SK-N-MC (cell line): ENCODE measurements at regions not wholly inside any gene's neighbourhood (a gene's known extent, or its start where the extent isn't known, plus 50 kb on each side); places are given as distances from the start of the nearest gene placed in this dataset.
A peak's percentile ranks its signal among the peaks of the same experiment; 100 is the strongest.
"Not testable (repeated sequence)": the region's sequence is repeated elsewhere in the genome, so short reads cannot be mapped to it uniquely, and the experiment has no call there.

Source experiments
- DNase-seq: peaks from one replicate; pipeline ENCODE4 v3.0.0-alpha.2; 2011; ENCODE audit warnings: low read depth, low spot score
- H3K27ac ChIP-seq: fragments of 200-600 bp; sonication (generic); 2 replicates; pipeline ENCODE4 v1.5.1; 2016; ENCODE audit warnings: mixed run types
- H3K36me3 ChIP-seq: fragments of 200-600 bp; sonication (generic); 2 replicates; pipeline ENCODE4 v1.6.1; 2017; ENCODE audit warnings: antibody characterized with exemption, low read length, mixed read lengths; ENCODE audit not compliant: insufficient read depth
- H3K4me3 ChIP-seq: fragments of 200-600 bp; sonication (generic); 2 replicates; pipeline ENCODE4 v1.5.1; 2016
- H3K9ac ChIP-seq: fragments of 200-600 bp; sonication (generic); 2 replicates; pipeline ENCODE4 v1.8.0; 2017; ENCODE audit warnings: mixed run types, mixed read lengths; ENCODE audit not compliant: insufficient read length
- H3K9me3 ChIP-seq: fragments of 200-600 bp; sonication (generic); 2 replicates; pipeline ENCODE4 v1.6.1; 2017; ENCODE audit warnings: low read depth, mild to moderate bottlenecking, antibody characterized with exemption, low read length, moderate library complexity, mixed read lengths
- EZH2 ChIP-seq: fragments of 200-600 bp; sonication (generic); IDR thresholded peaks from one replicate; pipeline ENCODE4 v1.6.1; 2017; ENCODE audit warnings: antibody characterized with exemption
- FOXP2 ChIP-seq: optimal IDR thresholded peaks from 2 replicates; pipeline ENCODE3; 2011; ENCODE audit warnings: mild to moderate bottlenecking, moderate library complexity; ENCODE audit not compliant: insufficient read depth; ENCODE audit errors: extremely low read length, control extremely low read depth
- POLR2AphosphoS5 ChIP-seq: IDR thresholded peaks from 2 replicates; pipeline ENCODE4 v1.6.1; 2012; ENCODE audit warnings: mild to moderate bottlenecking, low read depth, low read length, borderline replicate concordance

GRCh38 chr2:8376603-8377410 lies 305.0 kb upstream of the ID2 start:
- Histone ChIP-seq H3K36me3 (no peaks in the 10 kb centered on the region), H3K9me3 (0 out of 2 replicates have a peak, but pooled peaks cover 3% of the 10 kb centered on the region), H3K27ac (no peak overlapping the region), H3K4me3 (no peak overlapping the region), H3K9ac (no peak overlapping the region)
- DNase-seq: no peak
- TF ChIP-seq POLR2AphosphoS5: no peak
- TF ChIP-seq EZH2: no peak
- TF ChIP-seq FOXP2: no peak

- H3K4me3 ChIP-seq: no peak overlapping the region
- no peak for DNase-seq
- H3K9me3 ChIP-seq: 0 out of 2 replicates have a peak, but pooled peaks cover 1% of the 10 kb centered on the region
- TF ChIP-seq POLR2AphosphoS5: no peak
- no peak for TF ChIP-seq FOXP2
- no peak for TF ChIP-seq EZH2
- H3K9ac ChIP-seq: no peak overlapping the region
- no peaks in the 10 kb centered on the region for H3K36me3 ChIP-seq
- peak overlapping the region; percentile 62; the same call in 1 of the 2 replicates for H3K27ac ChIP-seq
Measured at GRCh38 chr2:8378016-8378810, 303.6 kb upstream of the ID2 start.

- H3K4me3 ChIP-seq: no peak overlapping the region
- TF ChIP-seq FOXP2 (no peak), POLR2AphosphoS5 (no peak), EZH2 (no peak)
- no peak for DNase-seq
- no peak overlapping the region for H3K9ac ChIP-seq
- H3K36me3 ChIP-seq: no peaks in the 10 kb centered on the region
- peak overlapping the region; percentile 62; the same call in 1 of the 2 replicates for H3K27ac ChIP-seq
- H3K9me3 ChIP-seq: no peaks in the 10 kb centered on the region
Measured at GRCh38 chr2:8379128-8379527, 302.7 kb upstream of the ID2 start.

- TF ChIP-seq FOXP2 (no peak), EZH2 (no peak), POLR2AphosphoS5 (no peak)
- DNase-seq: no peak
- H3K36me3 ChIP-seq: no peaks in the 10 kb centered on the region
- H3K27ac ChIP-seq: no peak overlapping the region
- no peak overlapping the region for H3K9ac ChIP-seq
- H3K4me3 ChIP-seq: no peak overlapping the region
- H3K9me3 ChIP-seq: no peaks in the 10 kb centered on the region
Measured at GRCh38 chr2:8379549-8379948, 302.3 kb upstream of the ID2 start.

- DNase-seq: no peak
- no peaks in the 10 kb centered on the region for H3K36me3 ChIP-seq
- no peak overlapping the region for H3K9ac ChIP-seq
- no peak overlapping the region for H3K27ac ChIP-seq
- H3K9me3 ChIP-seq: no peaks in the 10 kb centered on the region
- H3K4me3 ChIP-seq: no peak overlapping the region
- no peak for TF ChIP-seq EZH2
- TF ChIP-seq POLR2AphosphoS5: no peak
- no peak for TF ChIP-seq FOXP2
Measured at GRCh38 chr2:8380026-8380425, 301.8 kb upstream of the ID2 start.

GRCh38 chr2:8380566-8380965 lies 301.3 kb upstream of the ID2 start:
- Histone ChIP-seq H3K27ac (no peak overlapping the region), H3K4me3 (no peak overlapping the region), H3K36me3 (no peaks in the 10 kb centered on the region), H3K9ac (no peak overlapping the region), H3K9me3 (no peaks in the 10 kb centered on the region)
- TF ChIP-seq POLR2AphosphoS5: no peak
- TF ChIP-seq EZH2: no peak
- TF ChIP-seq FOXP2: no peak
- no peak for DNase-seq

- DNase-seq: no peak
- Histone ChIP-seq H3K27ac (no peak overlapping the region), H3K9ac (no peak overlapping the region)
Measured at GRCh38 chr2:8382485-8382884, 299.4 kb upstream of the ID2 start.

GRCh38 chr2:8386748-8387147 lies 295.1 kb upstream of the ID2 start:
- not testable (repeated sequence) for H3K27ac ChIP-seq, H3K36me3 ChIP-seq, DNase-seq, H3K4me3 ChIP-seq, H3K9me3 ChIP-seq, H3K9ac ChIP-seq

More at GRCh38 chr2:8382485-8382884, 299.4 kb upstream of the ID2 start:
- H3K36me3 ChIP-seq: no peaks in the 10 kb centered on the region
- no peak overlapping the region for H3K4me3 ChIP-seq
- no peaks in the 10 kb centered on the region for H3K9me3 ChIP-seq
- no peak for TF ChIP-seq EZH2
- no peak for TF ChIP-seq FOXP2
- TF ChIP-seq POLR2AphosphoS5: no peak
